NCI-H2029 treated with DMSO at 0.1 percent for 48 hours (cell line): ENCODE measurements at regions not wholly inside any gene's neighbourhood (a gene's known extent, or its start where the extent isn't known, plus 50 kb on each side); places are given as distances from the start of the nearest gene placed in this dataset.
"Not testable (repeated sequence)": the region's sequence is repeated elsewhere in the genome, so short reads cannot be mapped to it uniquely, and the experiment has no call there.

Experiments
- DNase-seq: peaks from one replicate; lab custom pipeline; 2025; lab: John Stamatoyannopoulos, UW

DNA sequence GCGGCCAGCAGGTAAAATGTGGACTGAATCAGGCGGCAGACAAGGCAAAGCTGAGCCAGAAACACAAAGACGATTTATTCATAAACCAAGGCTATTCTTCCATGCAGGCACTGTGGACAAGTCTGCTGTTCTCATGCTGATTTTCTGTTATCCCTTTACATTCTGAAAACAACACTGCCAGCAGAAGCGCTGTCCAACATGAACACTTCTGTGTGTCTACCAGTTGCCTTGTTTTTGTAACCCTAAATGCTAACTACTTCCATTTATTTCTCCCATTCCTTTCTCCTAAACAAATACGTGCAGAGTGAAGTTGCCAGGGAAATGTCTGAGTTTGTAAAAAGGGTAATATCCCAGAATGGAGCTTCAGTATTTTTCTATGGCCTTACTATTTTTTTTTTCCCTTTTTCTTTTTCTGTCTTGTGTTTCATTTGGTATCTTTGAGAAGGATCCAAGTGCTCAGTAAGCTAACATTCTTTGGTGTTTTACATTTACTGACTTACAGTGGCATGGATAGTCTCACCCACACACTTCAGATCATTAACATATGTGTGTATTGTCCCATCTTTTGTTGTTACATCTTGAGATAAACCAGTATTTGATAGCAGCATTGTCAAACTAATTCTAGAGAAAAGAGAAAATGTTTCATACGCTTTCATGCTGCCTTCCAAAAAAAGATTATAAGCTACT is 1308.9 kb upstream of the MAP3K7 start:
- DNase-seq, result no peak

DNA sequence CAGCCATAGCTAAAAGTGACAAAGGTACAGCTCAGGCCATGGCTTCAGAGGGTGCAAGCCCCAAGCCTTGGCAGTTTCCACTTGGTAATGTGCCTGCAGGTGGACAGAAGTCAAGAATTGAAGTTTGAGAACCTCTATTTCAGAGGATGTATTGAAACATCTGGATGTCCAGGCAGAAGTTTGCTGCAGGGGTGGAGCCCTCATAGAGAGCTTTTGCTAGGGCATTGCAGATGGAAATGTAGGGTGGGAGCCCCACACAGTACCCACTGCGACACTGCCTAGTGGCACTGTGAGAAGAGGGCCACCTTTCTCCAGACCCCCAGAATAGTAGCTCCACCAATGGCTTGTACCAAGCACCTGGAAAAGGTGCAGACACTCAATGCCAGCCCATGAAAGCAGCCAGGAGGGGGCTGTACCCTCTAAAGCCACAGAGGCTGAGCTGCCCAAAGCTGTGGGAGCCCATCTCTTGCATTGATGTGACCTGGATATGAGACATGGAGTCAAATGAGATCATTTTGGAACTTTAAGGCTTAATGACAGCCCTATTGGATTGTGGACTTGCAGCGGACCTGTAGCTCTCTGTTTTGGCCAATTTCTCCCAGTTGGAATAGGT is 1299.4 kb upstream of the MAP3K7 start:
- DNase-seq, result no peak

- DNase-seq, result not testable (repeated sequence)
Observed at GRCh38 chr6:91881791-91882190, 1294.9 kb upstream of the MAP3K7 start.

DNA sequence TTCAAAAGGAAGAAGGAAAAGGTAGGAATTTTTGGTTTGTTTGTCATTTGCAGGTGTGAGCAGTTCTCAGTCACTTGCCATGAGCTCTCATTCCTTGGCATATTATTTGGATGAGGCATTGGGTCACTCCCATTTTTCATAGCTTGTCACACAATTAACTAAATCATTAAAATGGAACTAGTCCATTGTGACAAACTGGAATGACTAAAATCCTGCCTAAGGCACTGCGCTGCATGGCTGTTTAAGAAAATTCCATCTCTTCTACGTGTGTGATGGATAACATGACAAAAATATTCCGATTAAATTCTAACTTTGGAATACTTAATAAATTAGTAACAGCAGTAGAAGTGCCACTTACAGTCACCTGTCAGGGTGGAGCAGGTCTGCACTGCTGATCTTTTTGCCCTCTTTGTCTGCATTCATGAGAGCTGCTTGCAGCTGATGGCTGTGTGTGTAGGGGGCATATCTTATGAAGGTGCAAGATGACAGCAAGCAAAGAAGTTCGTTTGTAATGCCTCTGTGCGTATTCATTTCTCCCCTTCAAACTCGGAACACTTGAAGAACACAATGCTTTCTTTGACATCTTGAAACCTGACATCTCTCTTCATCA is 1292.6 kb upstream of the MAP3K7 start:
- DNase-seq, result no peak

DNA sequence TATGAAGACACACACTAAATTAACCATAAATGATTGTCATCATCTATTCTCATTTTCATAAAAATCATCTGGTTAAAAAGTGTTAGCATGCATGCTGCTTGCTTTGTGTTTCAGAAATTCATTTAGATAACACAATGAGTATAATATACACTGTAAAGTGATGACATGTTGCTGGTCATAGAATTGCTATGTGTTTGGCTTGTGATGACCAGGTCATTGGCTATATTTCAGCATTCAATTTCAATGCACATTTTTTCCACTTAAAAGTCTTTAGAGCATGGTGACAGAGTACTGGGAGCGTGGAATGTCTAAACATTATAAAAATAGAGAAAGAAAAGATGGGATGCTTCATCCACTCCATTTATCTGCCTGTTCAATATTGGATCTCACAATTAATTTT is 1291.1 kb upstream of the MAP3K7 start:
- no peak for DNase-seq

DNA sequence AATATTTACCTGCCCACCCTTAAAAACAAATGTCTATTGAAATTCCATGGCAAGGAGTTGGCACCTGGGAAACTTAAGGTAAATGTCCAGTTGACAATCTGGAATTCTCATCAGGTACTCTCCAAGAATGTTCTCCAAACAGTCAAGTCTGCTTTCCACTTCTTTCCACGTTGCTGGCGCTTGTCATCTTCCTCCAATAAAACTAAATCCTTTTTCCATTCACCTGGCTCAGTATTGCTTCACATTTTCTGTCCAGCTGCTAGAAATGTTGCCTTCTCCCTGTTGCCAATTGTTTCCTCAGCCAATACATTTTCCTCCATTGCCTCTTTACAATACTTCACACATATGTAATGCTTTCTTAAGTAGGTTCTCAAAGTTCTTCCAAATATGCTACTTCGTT is 1288.1 kb upstream of the MAP3K7 start:
- no peak for DNase-seq

- no peak for DNase-seq
Observed at GRCh38 chr6:91868539-91869202, 1281.8 kb upstream of the MAP3K7 start.

DNA sequence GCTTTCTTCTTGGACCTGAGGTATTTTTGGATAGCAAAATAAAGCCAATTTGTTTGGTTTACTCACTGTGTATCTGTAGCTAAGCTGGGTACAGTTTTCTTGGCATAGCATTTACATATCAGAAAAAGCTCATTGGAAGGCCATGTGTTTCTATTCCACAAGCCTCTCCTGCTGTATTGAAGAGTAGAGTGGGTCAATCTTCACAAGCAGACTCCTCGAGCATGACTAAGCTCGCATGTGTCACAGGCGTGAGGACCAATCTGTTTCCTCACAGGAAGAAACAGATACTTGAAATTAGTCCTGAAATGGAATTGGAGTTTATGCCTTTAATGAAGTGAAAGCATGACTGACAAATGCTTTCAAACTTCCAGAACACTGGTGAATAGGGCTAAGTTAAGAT is 1279.0 kb upstream of the MAP3K7 start:
- no peak for DNase-seq

- no peak for DNase-seq
Observed at GRCh38 chr6:91864911-91865310, 1278.0 kb upstream of the MAP3K7 start.

DNA sequence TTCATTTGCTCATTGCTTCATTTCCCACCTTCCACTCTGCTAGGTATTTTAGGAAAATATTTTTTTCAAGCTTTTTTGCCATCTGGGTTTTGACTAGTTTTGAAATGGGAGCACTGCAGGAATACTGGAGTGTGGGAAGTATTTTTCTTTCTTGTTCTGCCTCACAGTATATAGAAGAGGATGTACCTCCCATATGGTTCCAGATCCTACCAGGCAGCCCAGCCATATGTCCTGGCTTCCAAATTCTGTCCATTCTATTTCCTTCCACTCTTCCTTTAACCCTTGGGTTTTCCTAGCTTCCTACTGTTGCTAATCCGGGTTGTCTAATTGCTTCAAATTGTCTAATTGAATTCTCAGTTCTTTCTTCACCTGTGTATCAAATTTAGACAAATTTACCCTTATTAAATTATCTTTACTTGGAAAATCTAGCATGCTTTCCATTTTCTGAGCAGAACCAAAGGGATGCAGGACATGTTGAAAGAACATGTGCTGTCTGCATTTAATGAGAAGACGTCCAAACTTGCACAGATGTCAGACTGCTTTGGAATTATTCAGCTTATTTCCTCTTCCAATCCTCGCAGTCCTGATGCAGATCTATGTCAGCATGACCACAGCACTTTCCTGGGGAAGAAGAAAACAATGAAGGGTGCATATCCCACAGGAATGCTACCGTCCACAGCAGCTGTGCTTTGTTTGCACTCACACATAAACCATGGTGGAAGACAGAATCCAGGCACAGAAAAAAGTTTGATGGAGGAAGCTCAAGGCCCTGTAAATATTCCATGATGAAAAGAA is 1273.9 kb upstream of the MAP3K7 start:
- DNase-seq, result no peak

GRCh38 chr6:91852252-91852651 is 1265.4 kb upstream of the MAP3K7 start:
- no peak for DNase-seq

- DNase-seq, result no peak
Observed at GRCh38 chr6:91834813-91835212, 1247.9 kb upstream of the MAP3K7 start.

DNA sequence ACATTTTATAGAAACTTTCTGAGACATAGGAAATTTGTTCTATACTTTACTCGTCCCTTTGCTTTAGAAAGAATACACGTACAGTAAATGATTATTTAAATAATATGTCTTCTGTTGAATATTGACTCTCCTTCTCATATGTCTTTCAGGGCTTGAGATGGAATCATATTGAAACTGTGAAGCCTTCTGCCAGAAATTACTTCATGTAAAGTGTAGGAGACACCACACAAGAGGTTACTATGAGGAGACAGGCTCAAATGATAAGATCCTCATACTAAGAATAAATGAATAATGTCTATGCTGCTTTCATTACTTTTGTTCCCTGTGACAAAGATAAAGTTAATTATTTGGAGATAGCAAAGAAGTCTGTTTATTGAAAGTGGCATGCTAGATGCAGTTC is 1240.3 kb upstream of the MAP3K7 start:
- no peak for DNase-seq

- DNase-seq, result no peak
Observed at GRCh38 chr6:91826128-91826527, 1239.3 kb upstream of the MAP3K7 start.

- no peak for DNase-seq
Observed at GRCh38 chr6:91824331-91824730, 1237.5 kb upstream of the MAP3K7 start.

- no peak for DNase-seq
Observed at GRCh38 chr6:91822581-91822980, 1235.7 kb upstream of the MAP3K7 start.

DNA sequence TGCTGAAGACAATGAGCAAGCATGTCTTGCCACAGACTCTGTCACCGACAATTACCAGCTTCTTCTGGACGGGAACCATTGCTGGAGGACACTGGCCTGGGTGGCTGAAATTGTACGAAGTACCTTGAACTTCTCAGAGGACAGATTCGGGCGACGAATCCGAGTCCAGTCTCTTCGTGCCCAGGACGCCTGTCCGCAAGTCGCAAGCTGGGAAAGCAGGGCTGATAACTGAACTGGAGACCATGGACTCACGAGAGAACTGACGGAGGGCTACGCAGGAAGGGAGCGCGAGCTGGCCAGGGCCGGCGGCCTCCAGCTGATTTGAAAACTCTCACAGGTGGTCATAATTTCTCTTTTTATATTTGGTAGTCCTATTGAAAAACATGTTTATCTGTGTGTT is 1229.5 kb upstream of the MAP3K7 start:
- no peak for DNase-seq

- no peak for DNase-seq
Observed at GRCh38 chr6:91813641-91814040, 1226.8 kb upstream of the MAP3K7 start.

- no peak for DNase-seq
Observed at GRCh38 chr6:91812596-91813274, 1225.9 kb upstream of the MAP3K7 start.

DNA sequence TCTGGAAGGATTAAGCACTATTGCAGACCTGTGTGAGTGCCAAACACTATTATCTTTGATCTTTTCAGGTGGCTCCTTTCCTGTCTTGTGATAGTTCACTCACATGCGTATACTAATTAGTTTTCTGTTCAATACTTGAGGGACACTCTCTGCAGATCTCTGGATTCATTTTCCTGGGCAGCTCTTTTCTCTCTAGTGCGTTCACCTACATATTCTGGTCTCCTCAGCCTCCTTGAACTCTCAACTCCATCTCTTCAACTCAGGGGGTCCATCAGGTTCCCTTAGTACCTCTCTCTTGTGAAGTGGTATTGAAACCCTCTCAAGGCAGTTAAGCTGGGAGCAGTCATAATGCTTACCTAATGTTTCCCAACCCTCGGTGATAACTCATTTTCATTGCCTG is 1218.1 kb upstream of the MAP3K7 start:
- no peak for DNase-seq

GRCh38 chr6:91802431-91802830 is 1215.6 kb upstream of the MAP3K7 start:
- DNase-seq, result no peak

DNA sequence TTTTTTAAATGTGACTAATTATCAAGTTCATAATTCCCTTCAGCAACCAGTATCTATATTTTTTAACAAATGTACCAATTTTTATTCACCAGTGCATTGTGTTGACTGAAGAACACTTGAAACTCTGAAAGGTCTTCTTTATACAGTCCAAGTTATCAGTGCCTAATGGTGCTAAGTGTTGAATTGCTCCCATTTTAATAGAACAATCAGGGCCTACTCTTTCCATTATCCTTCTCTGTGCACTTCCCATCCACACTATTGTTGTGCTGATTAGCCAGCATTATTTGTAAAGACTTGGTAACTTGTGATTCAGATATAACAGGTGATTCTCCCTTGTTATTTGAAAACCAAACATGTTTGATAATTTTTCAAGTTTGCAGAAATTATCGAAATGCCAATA is 1209.7 kb upstream of the MAP3K7 start:
- DNase-seq, result no peak
